IMR-90 (cell line): ENCODE measurements at regions not wholly inside any gene's neighbourhood (a gene's known extent, or its start where the extent isn't known, plus 50 kb on each side); places are given as distances from the start of the nearest gene placed in this dataset.

Experiments
- ATAC-seq: fragments of 200-7000 bp; cut with Tn5 transposase; 2 replicates; pipeline ENCODE4 v1.9.1; 2020; ENCODE audit warnings: low read depth, mild to moderate bottlenecking, moderate library complexity
- BruUV-seq: library from RNA; stranded (reverse); fragments of 400-500 nt; replicated peaks from 2 replicates; lab custom pipeline; 2021; lab: Mats Ljungman, UMichigan
- CTCF ChIA-PET: fragments of 300-600 bp; formaldehyde crosslinking; extraction: SDS; loops from one replicate; lab custom pipeline; 2021; ENCODE audit warnings: antibody characterized with exemption; lab: Yijun Ruan, JAX
- POLR2A ChIA-PET: fragments of 300-600 bp; sonication (Branson Sonifier 250); formaldehyde crosslinking; loops from one replicate; lab custom pipeline; 2022; ENCODE audit warnings: antibody characterized with exemption; ENCODE audit not compliant: unreplicated experiment; lab: Charles Lee
- DNase-seq: peaks from one replicate; pipeline ENCODE4 v3.0.0; 2013
- H2AFZ ChIP-seq: replicated peaks from 2 replicates; pipeline ENCODE3; 2013; ENCODE audit warnings: low read length, mild to moderate bottlenecking; ENCODE audit not compliant: poor library complexity
- H2AK5ac ChIP-seq: 2 replicates; pipeline ENCODE4 v1.6.1; 2013; ENCODE audit warnings: low read depth, low read length, inconsistent platforms
- H2AK9ac ChIP-seq: replicated peaks from 2 replicates; pipeline ENCODE3; 2013; ENCODE audit warnings: mild to moderate bottlenecking, low read depth, low read length, moderate library complexity; ENCODE audit not compliant: poor library complexity
- H2BK120ac ChIP-seq: 2 replicates; pipeline ENCODE4 v1.6.1; 2013; ENCODE audit warnings: low read depth, low read length, inconsistent platforms
- H2BK15ac ChIP-seq: 3 replicates; pipeline ENCODE4 v1.6.1; 2013; ENCODE audit warnings: low read depth, low read length, inconsistent platforms
- H2BK20ac ChIP-seq: 2 replicates; pipeline ENCODE4 v1.6.1; 2013; ENCODE audit warnings: low read depth, mild to moderate bottlenecking, inconsistent platforms, low read length, moderate library complexity
- H2BK5ac ChIP-seq: 2 replicates; pipeline ENCODE4 v1.6.1; 2013; ENCODE audit warnings: mild to moderate bottlenecking, low read depth, low read length, inconsistent platforms; ENCODE audit not compliant: poor library complexity, severe bottlenecking
- H3K14ac ChIP-seq: replicated peaks from 2 replicates; pipeline ENCODE4 v1.6.1; 2013; ENCODE audit warnings: low read depth, low read length, inconsistent platforms
- H3K18ac ChIP-seq: 2 replicates; pipeline ENCODE4 v1.6.1; 2013; ENCODE audit warnings: low read depth, low read length, control low read depth
- H3K23ac ChIP-seq: 2 replicates; pipeline ENCODE4 v1.6.1; 2013; ENCODE audit warnings: low read depth, low read length, inconsistent platforms
- H3K27ac ChIP-seq: 2 replicates; pipeline ENCODE4 v1.5.1; 2013; ENCODE audit warnings: mild to moderate bottlenecking, control low read depth, low read length; ENCODE audit not compliant: insufficient read depth
- H3K27me3 ChIP-seq: 2 replicates; pipeline ENCODE4 v1.6.1; 2013; ENCODE audit warnings: low read length; ENCODE audit not compliant: control insufficient read depth, insufficient read depth
- H3K36me3 ChIP-seq: 2 replicates; pipeline ENCODE4 v1.6.1; 2013; ENCODE audit warnings: low read length, mixed read lengths; ENCODE audit not compliant: control insufficient read depth, insufficient read depth
- H3K4ac ChIP-seq: 2 replicates; pipeline ENCODE4 v1.6.1; 2013; ENCODE audit warnings: low read depth, low read length, inconsistent platforms
- H3K4me1 ChIP-seq: 2 replicates; pipeline ENCODE4 v1.6.1; 2013; ENCODE audit warnings: low read length, mixed read lengths; ENCODE audit not compliant: control insufficient read depth, insufficient read depth
- H3K4me2 ChIP-seq: 2 replicates; pipeline ENCODE4 v1.6.1; 2013; ENCODE audit warnings: low read depth, mild to moderate bottlenecking, control low read depth, low read length, moderate library complexity
- H3K4me3 ChIP-seq: 2 replicates; pipeline ENCODE4 v1.5.1; 2013; ENCODE audit warnings: low read depth, mild to moderate bottlenecking, control low read depth, low read length, moderate library complexity; ENCODE audit not compliant: insufficient read depth
- H3K56ac ChIP-seq: 2 replicates; pipeline ENCODE4 v1.6.1; 2013; ENCODE audit warnings: low read length, inconsistent platforms; ENCODE audit not compliant: insufficient read depth; ENCODE audit errors: extremely low read depth
- H3K79me1 ChIP-seq, 2 experiments: 2 replicates each; pipeline ENCODE4 v1.6.1; 2013; ENCODE audit warnings: low read length in 2 of 2, inconsistent platforms in 1 of 2, low read depth in 1 of 2
- H3K9ac ChIP-seq: 2 replicates; pipeline ENCODE4 v1.6.1; 2013; ENCODE audit warnings: low read depth, low read length, control low read depth
- H3K9me1 ChIP-seq: 2 replicates; pipeline ENCODE4 v1.6.1; 2013; ENCODE audit warnings: low read length, inconsistent platforms; ENCODE audit not compliant: insufficient read depth
- H3K9me3 ChIP-seq: 2 replicates; pipeline ENCODE4 v1.6.1; 2013; ENCODE audit warnings: low read length; ENCODE audit not compliant: control insufficient read depth, insufficient read depth
- H4K20me1 ChIP-seq: 2 replicates; pipeline ENCODE4 v1.6.1; 2013; ENCODE audit warnings: low read length, inconsistent platforms; ENCODE audit not compliant: insufficient read depth
- H4K5ac ChIP-seq: 2 replicates; pipeline ENCODE4 v1.6.1; 2013; ENCODE audit warnings: mild to moderate bottlenecking, low read depth, low read length, control low read depth
- H4K8ac ChIP-seq, 2 experiments: 2 replicates each; pipeline ENCODE4 v1.6.1; 2013; ENCODE audit warnings: low read depth in 2 of 2, low read length in 2 of 2, control low read depth in 1 of 2, inconsistent platforms in 1 of 2
- H4K91ac ChIP-seq: 2 replicates; pipeline ENCODE4 v1.6.1; 2013; ENCODE audit warnings: low read depth, low read length, inconsistent platforms; ENCODE audit not compliant: insufficient read depth
- RFX5 ChIP-seq: IDR thresholded peaks from 2 replicates; pipeline ENCODE4 v1.8.0; 2012; ENCODE audit warnings: low read depth, mild to moderate bottlenecking, low read length, moderate library complexity
- WGBS, 2 experiments: methylation state at CpG; one replicate each; pipeline versions ENCODE4 v1.1.5 to v1.1.7; 2013; ENCODE audit warnings: missing lambda C conversion rate in 2 of 2; ENCODE audit not compliant: insufficient read length in 1 of 2; ENCODE audit errors: extremely low coverage in 2 of 2; 5-methylcytosine and 5-hydroxymethylcytosine counted together
- dilution Hi-C: fragments of 300-500 bp; cut with HindIII; formaldehyde crosslinking; loops from one replicate; pipeline ENCODE4 v1.14.3; 2018; ENCODE audit warnings: low sequenced_read_pairs; ENCODE audit not compliant: unreplicated experiment
- in situ Hi-C: fragments of 300-500 bp; cut with MboI; formaldehyde crosslinking; loops from 3 replicates; pipeline ENCODE4 v1.14.3; 2019; ENCODE audit warnings: low sequenced_read_pairs, inconsistent platforms, mixed read lengths
- intact Hi-C: fragments of 100-400 bp; cut with micrococcal nuclease; formaldehyde crosslinking; loops from 2 replicates; pipeline ENCODE4 v1.10.0; 2022

DNA sequence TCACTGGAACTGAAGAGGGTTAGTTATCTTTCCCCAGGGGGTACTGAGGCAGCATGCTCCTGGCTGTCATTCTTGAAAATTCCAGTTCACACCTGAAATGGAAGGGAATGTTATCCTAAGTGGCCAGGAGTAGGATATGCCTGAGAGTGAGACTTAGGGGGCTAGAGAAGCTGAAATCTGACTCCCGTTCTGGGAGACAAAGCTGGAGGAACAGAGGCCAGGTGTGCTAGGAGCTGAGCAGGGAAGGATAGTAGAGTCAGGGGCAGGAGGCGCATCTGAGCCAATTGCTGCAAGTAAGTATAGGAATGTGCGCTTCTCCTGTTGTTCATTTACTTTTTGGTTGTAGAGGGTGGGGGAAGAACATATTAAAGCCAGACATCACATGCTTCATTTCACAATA, 58.1 kb upstream of the KIAA1217 start:
- dilution Hi-C loops (no loop called here), in situ Hi-C loops (no loop called here)
- no peak overlapping the region for H2BK20ac ChIP-seq

More for the DNA sequence above, 58.1 kb upstream of the KIAA1217 start:
- Histone ChIP-seq H4K5ac (no peak overlapping the region), H3K56ac (no peak overlapping the region), H3K4ac (no peak overlapping the region), H3K79me1 (no peaks in the 10 kb centered on the region), H3K23ac (no peak overlapping the region), H4K20me1 (no peaks in the 10 kb centered on the region), H2BK120ac (no peak overlapping the region), H3K18ac (no peak overlapping the region), H3K9me3 (no peaks in the 10 kb centered on the region), H2AK5ac (no peak overlapping the region), H3K9ac (no peak overlapping the region), H3K27me3 (no peaks in the 10 kb centered on the region), H3K27ac (no peak overlapping the region), H4K91ac (no peak overlapping the region), H4K8ac (no peak overlapping the region), H3K4me1 (no peaks in the 10 kb centered on the region), H3K36me3 (no peaks in the 10 kb centered on the region), H2AFZ (no peak overlapping the region), H2BK5ac (no peak overlapping the region), H3K14ac (no peak overlapping the region), H2AK9ac (no peak overlapping the region), H3K9me1 (no peaks in the 10 kb centered on the region), H3K4me2 (no peak overlapping the region), H3K4me3 (no peak overlapping the region), H2BK15ac (no peak overlapping the region)
- ChIA-PET POLR2A (no interaction called here), CTCF (no interaction called here)
- intact Hi-C loops = no loop called here
- ATAC-seq (no peak), DNase-seq (no peak)
- no peak for TF ChIP-seq RFX5
- 80% methylated on average over 1 of the region's 3 CpGs; no CpG with 5 or more reads in 1 of the 2 experiments for WGBS, 2 experiments
- BruUV-seq = no TSS peak
